Upper lobe of right lung (tissue), 1 donor: ENCODE measurements at regions not wholly inside any gene's neighbourhood (a gene's known extent, or its start where the extent isn't known, plus 50 kb on each side); places are given as distances from the start of the nearest gene placed in this dataset.

ENCODE experiments used
- ATAC-seq: fragments of 200-7000 bp; cut with Tn5 transposase; one replicate; pipeline ENCODE4 v1.9.1; 2020; ENCODE audit warnings: mild to moderate bottlenecking, moderate library complexity
- DNase-seq: peaks from one replicate; pipeline ENCODE4 v3.0.0-alpha.2; 2020
- H3K27ac ChIP-seq: fragments of 200-600 bp; one replicate; pipeline ENCODE4 v1.8.0; 2022
- H3K27me3 ChIP-seq: fragments of 200-600 bp; one replicate; pipeline ENCODE4 v1.8.0; 2022; ENCODE audit warnings: mild to moderate bottlenecking
- H3K36me3 ChIP-seq: fragments of 200-600 bp; one replicate; pipeline ENCODE4 v1.8.0; 2022
- H3K4me1 ChIP-seq: fragments of 200-600 bp; one replicate; pipeline ENCODE4 v1.8.0; 2022
- H3K4me3 ChIP-seq: fragments of 200-600 bp; one replicate; pipeline ENCODE4 v1.8.0; 2022; ENCODE audit warnings: mild to moderate bottlenecking
- H3K9me3 ChIP-seq: fragments of 200-600 bp; one replicate; pipeline ENCODE4 v1.8.0; 2022
- intact Hi-C: fragments of 100-400 bp; cut with DNase I; formaldehyde crosslinking; loops from one replicate; pipeline ENCODE4 v1.11.0; 2022
- TF ChIP-seq, protein P1 (sequence below): fragments of 200-600 bp; IDR thresholded peaks from one replicate; pipeline ENCODE4 v1.8.0; 2022; ENCODE audit warnings: antibody characterized with exemption
- donor health status: DM: no; HTN: yes; CAD: no; lungs with severe emphysema.

DNA sequence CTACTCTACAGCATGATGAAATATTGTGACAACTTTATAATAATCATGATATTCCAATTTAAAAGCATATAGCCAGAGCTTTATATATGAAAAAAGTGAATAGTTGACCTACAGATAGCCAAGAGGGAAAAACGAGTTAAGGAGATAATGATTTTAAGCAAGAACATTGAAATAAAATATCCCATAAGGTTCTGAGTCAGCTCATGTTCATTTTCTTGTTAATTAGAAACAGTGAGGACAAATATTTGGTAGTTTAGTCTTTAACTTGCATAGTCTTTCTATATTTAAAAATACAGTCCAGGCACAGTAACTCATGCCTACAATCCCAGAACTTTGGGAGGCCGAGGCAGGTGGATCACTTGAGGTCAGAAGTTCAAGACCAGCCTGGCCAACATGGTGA is 55.8 kb upstream of the CDH6 start:
- H3K4me3 ChIP-seq = no peak overlapping the region
- TF ChIP-seq, protein P1, sequence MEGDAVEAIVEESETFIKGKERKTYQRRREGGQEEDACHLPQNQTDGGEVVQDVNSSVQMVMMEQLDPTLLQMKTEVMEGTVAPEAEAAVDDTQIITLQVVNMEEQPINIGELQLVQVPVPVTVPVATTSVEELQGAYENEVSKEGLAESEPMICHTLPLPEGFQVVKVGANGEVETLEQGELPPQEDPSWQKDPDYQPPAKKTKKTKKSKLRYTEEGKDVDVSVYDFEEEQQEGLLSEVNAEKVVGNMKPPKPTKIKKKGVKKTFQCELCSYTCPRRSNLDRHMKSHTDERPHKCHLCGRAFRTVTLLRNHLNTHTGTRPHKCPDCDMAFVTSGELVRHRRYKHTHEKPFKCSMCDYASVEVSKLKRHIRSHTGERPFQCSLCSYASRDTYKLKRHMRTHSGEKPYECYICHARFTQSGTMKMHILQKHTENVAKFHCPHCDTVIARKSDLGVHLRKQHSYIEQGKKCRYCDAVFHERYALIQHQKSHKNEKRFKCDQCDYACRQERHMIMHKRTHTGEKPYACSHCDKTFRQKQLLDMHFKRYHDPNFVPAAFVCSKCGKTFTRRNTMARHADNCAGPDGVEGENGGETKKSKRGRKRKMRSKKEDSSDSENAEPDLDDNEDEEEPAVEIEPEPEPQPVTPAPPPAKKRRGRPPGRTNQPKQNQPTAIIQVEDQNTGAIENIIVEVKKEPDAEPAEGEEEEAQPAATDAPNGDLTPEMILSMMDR = no peak
- no peaks in the 10 kb centered on the region for H3K36me3 ChIP-seq
- H3K27me3 ChIP-seq = no peaks in the 10 kb centered on the region
- no peak overlapping the region for H3K27ac ChIP-seq
- intact Hi-C loops = no loop called here
- no peaks in the 10 kb centered on the region for H3K9me3 ChIP-seq
- no peaks in the 10 kb centered on the region for H3K4me1 ChIP-seq
- no peak for DNase-seq
- no peak for ATAC-seq

DNA sequence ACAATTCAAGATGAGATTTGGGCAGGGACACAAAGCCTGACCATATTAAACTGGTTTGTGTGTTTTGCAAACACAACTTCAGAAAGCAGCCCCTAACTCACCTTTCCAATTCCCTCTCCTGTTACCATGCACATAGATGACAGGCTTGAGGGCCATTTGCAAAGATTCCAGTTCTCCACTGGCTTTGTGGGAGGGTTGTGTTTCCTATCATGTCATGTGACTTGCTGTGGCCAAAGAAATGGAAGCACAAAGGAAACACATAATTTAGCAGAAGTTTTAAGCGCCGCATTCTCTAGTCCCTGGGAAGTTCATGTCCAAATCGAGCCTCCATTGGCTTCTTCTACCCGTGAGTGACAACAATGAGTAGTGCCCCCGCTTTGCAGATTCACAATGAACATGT is 57.9 kb upstream of the CDH6 start:
- intact Hi-C loops = no loop called here
- no peaks in the 10 kb centered on the region for H3K36me3 ChIP-seq
- H3K4me3 ChIP-seq = no peak overlapping the region
- DNase-seq = no peak
- no peaks in the 10 kb centered on the region for H3K27me3 ChIP-seq
- H3K27ac ChIP-seq = no peak overlapping the region
- no peak for ATAC-seq
- H3K4me1 ChIP-seq = no peaks in the 10 kb centered on the region
- no peaks in the 10 kb centered on the region for H3K9me3 ChIP-seq
- TF ChIP-seq, protein P1 = no peak

DNA sequence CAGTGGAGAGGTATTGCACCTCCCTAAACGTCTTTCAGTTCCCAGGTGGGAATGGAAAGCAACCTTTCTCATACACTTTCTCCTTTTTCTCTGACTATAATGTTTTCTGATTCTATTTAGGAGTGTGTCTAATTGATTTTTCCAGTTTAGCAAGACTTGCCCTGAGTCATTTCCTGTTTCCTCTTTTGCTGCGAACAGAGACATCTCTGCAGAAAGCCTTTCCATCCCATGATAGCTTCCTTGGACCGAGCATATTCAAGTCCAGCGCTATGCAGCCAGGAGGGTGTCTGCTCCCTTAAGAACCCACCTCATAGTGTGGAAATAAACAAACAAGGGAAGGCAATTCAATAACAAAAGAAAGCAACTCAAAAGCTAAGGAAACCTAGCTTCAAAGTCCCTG is 60.0 kb upstream of the CDH6 start:
- Histone ChIP-seq H3K36me3 (no peaks in the 10 kb centered on the region), H3K27ac (no peak overlapping the region), H3K27me3 (no peaks in the 10 kb centered on the region), H3K4me3 (no peak overlapping the region), H3K4me1 (no peaks in the 10 kb centered on the region), H3K9me3 (no peaks in the 10 kb centered on the region)
- ATAC-seq (peak; percentile 59), DNase-seq (no peak)
- intact Hi-C loops = no loop called here
- TF ChIP-seq, protein P1 = no peak

DNA sequence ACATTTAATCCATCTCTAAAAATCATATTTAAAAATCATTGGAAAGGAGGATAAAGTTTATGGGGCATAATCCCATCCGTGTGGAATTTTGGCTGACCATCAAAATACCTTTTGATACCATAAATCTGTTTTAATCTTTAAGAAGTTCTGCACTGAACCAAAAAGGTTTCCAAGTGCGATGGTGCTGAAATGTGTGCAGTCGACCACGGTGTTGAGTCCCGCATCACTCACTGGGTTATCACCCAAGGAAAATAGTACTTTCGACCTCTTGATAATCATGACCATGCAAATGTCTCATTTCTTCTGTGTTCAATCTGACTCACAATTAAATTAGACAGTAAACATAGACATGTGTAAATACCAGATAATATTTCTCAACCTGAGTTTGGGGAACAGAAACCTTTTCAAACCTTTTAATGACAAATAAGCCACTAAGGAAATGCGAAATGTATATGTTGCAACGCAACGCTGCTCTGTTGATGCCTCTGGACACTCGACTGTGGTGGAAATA is 62.0 kb upstream of the CDH6 start:
- DNase-seq = no peak
- intact Hi-C loops = no loop called here
- peak; percentile 45 for ATAC-seq

DNA sequence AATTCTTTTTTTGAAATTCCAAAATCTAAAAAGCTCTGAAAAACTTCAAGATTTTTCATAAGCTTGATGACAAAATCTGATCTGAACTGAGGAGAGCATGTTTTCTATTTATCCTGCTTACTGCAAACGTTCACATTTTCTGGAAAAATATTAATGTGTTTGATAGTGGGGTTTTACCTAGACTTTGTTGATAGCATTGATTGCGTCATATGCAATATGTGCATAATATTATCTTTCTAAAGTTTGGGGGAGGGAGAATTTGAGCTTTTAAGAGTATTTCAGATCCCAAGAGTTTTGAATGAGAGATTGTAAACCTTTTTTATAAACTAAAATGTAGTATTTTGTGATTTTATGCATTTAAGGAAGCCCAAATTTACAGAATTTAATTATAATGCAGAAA is 62.8 kb upstream of the CDH6 start:
- H3K4me3 ChIP-seq = no peak overlapping the region
- TF ChIP-seq, protein P1 = no peak
- no peak for DNase-seq
- no peaks in the 10 kb centered on the region for H3K9me3 ChIP-seq
- intact Hi-C loops = no loop called here
- no peaks in the 10 kb centered on the region for H3K36me3 ChIP-seq
- H3K27ac ChIP-seq = no peak overlapping the region
- no peaks in the 10 kb centered on the region for H3K4me1 ChIP-seq
- ATAC-seq = no peak
- no peaks in the 10 kb centered on the region for H3K27me3 ChIP-seq

More for the DNA sequence above, 62.0 kb upstream of the CDH6 start:
- TF ChIP-seq, protein P1 = no peak
- H3K9me3 ChIP-seq = no peaks in the 10 kb centered on the region
- H3K4me1 ChIP-seq = no peaks in the 10 kb centered on the region
- no peaks in the 10 kb centered on the region for H3K36me3 ChIP-seq
- H3K27me3 ChIP-seq = no peaks in the 10 kb centered on the region
- H3K27ac ChIP-seq = no peak overlapping the region
- H3K4me3 ChIP-seq = no peak overlapping the region
